HepG2 (cell line): ENCODE measurements at regions not wholly inside any gene's neighbourhood (a gene's known extent, or its start where the extent isn't known, plus 50 kb on each side); places are given as distances from the start of the nearest gene placed in this dataset.

Experiments
- CREB1 ChIP-seq, 2 experiments: fragments of 450-650 bp in 1 of 2; IDR thresholded peaks; 2 replicates each; pipeline ENCODE4 v1.6.1; 2016 to 2017; ENCODE audit warnings: control low read depth in 1 of 2, mild to moderate bottlenecking in 1 of 2, missing compliant biosample characterization in 1 of 2, missing genetic modification characterization in 1 of 2
- CREB3 ChIP-seq: sonication (generic); formaldehyde crosslinking; IDR thresholded peaks from 2 replicates; pipeline ENCODE4 v1.5.0; 2020; ENCODE audit warnings: missing genetic modification reagents
- CTCF ChIP-seq: sonication (generic); formaldehyde crosslinking; IDR thresholded peaks from 2 replicates; pipeline ENCODE4 v1.5.0; 2020; ENCODE audit warnings: mild to moderate bottlenecking, missing genetic modification reagents, moderate library complexity
- DPF2 ChIP-seq: sonication (generic); formaldehyde crosslinking; IDR thresholded peaks from 2 replicates; pipeline ENCODE4 v1.4.0; 2020; ENCODE audit warnings: mild to moderate bottlenecking, low read depth, missing genetic modification reagents, borderline replicate concordance
- NFYB ChIP-seq: sonication (generic); formaldehyde crosslinking; IDR thresholded peaks from 2 replicates; pipeline ENCODE4 v1.4.0; 2020; ENCODE audit warnings: missing genetic modification reagents
- NPAS2 ChIP-seq: sonication (generic); formaldehyde crosslinking; IDR thresholded peaks from 2 replicates; pipeline ENCODE4 v1.8.0; 2022; ENCODE audit warnings: mild to moderate bottlenecking, missing genetic modification reagents, borderline replicate concordance
- TP53 ChIP-seq: sonication (generic); formaldehyde crosslinking; conservative IDR thresholded peaks from 2 replicates; pipeline ENCODE4 v1.4.0; 2020; ENCODE audit warnings: missing genetic modification reagents
- ZNF224 ChIP-seq: sonication (generic); formaldehyde crosslinking; IDR thresholded peaks from 2 replicates; pipeline ENCODE4 v1.5.0; 2020; ENCODE audit warnings: mild to moderate bottlenecking, missing genetic modification reagents
- ZNF746 ChIP-seq: sonication (generic); formaldehyde crosslinking; IDR thresholded peaks from 2 replicates; pipeline ENCODE4 v1.8.0; 2022; ENCODE audit warnings: mild to moderate bottlenecking, missing genetic modification reagents
- TF ChIP-seq, protein P1 (sequence below): IDR thresholded peaks from 2 replicates; pipeline ENCODE4 v1.6.1; 2012; ENCODE audit warnings: inconsistent platforms

DNA sequence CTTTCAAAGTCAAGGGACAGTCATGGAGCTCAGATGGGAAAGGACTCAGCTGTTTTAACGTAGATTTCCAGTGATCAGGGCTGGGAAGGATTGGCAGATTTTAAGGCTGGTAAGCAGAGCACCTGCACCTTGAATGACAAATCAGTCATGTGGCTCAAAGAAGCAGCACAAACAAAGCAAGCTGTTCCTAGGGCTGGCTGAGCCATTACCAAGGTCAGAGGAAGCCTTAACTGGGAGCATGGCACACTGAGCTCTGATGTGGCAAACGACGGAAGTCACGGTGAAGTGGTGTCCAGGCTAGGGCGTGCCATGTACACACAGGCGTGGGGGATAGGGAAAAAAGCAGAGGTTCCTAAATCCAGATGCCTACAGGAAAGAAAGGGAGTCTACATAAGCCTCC is 84.6 kb upstream of the PFN2 start:
- TF ChIP-seq CREB1 (IDR thresholded peaks at IDR 0.05) (no peak), CREB1 (CRISPR knock-in tag; IDR thresholded peaks at IDR 0.05) (no peak), ZNF746 (CRISPR knock-in tag) (no peak), NFYB (CRISPR knock-in tag) (no peak), TP53 (CRISPR knock-in tag) (no peak), CTCF (CRISPR knock-in tag) (no peak), CREB3 (CRISPR knock-in tag) (no peak), NPAS2 (no peak), DPF2 (no peak), ZNF224 (CRISPR knock-in tag) (no peak)
- TF ChIP-seq, protein P1, sequence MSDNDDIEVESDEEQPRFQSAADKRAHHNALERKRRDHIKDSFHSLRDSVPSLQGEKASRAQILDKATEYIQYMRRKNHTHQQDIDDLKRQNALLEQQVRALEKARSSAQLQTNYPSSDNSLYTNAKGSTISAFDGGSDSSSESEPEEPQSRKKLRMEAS: no peak
